ENCODE measurements at regions not wholly inside any gene's neighbourhood (a gene's known extent, or its start where the extent isn't known, plus 50 kb on each side); places are given as distances from the start of the nearest gene placed in this dataset.

- no peak for TF ChIP-seq CTCF (IDR thresholded peaks at IDR 0.05; ENCODE audit: borderline replicate concordance, extremely low read depth, insufficient read depth)
- Histone ChIP-seq H3K4me3 (ENCODE audit: low read length in 3 of 3) (no peak overlapping the region), H3K27me3 (ENCODE audit: control insufficient read depth, insufficient read depth, low read length) (no peaks in the 10 kb centered on the region), H3K36me3 (ENCODE audit: control insufficient read depth in 2 of 3, insufficient read depth in 3 of 3, low read length in 3 of 3) (no peaks in the 10 kb centered on the region), H3K4me1 (ENCODE audit: control insufficient read depth in 2 of 3, insufficient read depth in 2 of 3, low read depth in 1 of 3, low read length in 3 of 3) (no peaks in the 10 kb centered on the region), H3K9ac (ENCODE audit: low read length in 3 of 3) (no peak overlapping the region), H3K27ac (ENCODE audit: low read depth in 2 of 2, low read length in 2 of 2) (no peak overlapping the region), H3K9me3 (ENCODE audit: control insufficient read depth in 2 of 3, insufficient read depth in 1 of 3, low read length in 3 of 3) (no peaks in the 10 kb centered on the region)
- intact Hi-C loops (cut with DNase I): no loop called here
- FAIRE-seq (no peak), DNase-seq (no peak)
These were observed 237.5 kb upstream of the GBE1 start for GRCh38 chr3:81998907-81999306.

- Histone ChIP-seq H3K27ac (ENCODE audit: low read depth in 2 of 2, low read length in 2 of 2) (no peak overlapping the region), H3K4me1 (ENCODE audit: control insufficient read depth in 2 of 3, insufficient read depth in 2 of 3, low read depth in 1 of 3, low read length in 3 of 3) (no peaks in the 10 kb centered on the region), H3K36me3 (ENCODE audit: control insufficient read depth in 2 of 3, insufficient read depth in 3 of 3, low read length in 3 of 3) (no peaks in the 10 kb centered on the region), H3K27me3 (ENCODE audit: control insufficient read depth, insufficient read depth, low read length) (no peaks in the 10 kb centered on the region), H3K9me3 (ENCODE audit: control insufficient read depth in 2 of 3, insufficient read depth in 1 of 3, low read length in 3 of 3) (no peaks in the 10 kb centered on the region), H3K9ac (ENCODE audit: low read length in 3 of 3) (no peak overlapping the region), H3K4me3 (ENCODE audit: low read length in 3 of 3) (no peak overlapping the region)
- no peak for FAIRE-seq
- peak in 2 of 5 donors; percentile 11 to 29 for DNase-seq
- intact Hi-C loops (cut with DNase I): no loop called here
- no peak for TF ChIP-seq CTCF (IDR thresholded peaks at IDR 0.05; ENCODE audit: borderline replicate concordance, extremely low read depth, insufficient read depth)
These were observed 236.8 kb upstream of the GBE1 start for GRCh38 chr3:81998139-81998755.

GRCh38 chr3:81997390-81997789, 235.9 kb upstream of the GBE1 start:
- TF ChIP-seq CTCF (IDR thresholded peaks at IDR 0.05; ENCODE audit: borderline replicate concordance, extremely low read depth, insufficient read depth): no peak
- no peak overlapping the region for H3K27ac ChIP-seq (ENCODE audit: low read depth in 2 of 2, low read length in 2 of 2)
- no peaks in the 10 kb centered on the region for H3K9me3 ChIP-seq (ENCODE audit: control insufficient read depth in 2 of 3, insufficient read depth in 1 of 3, low read length in 3 of 3)
- H3K27me3 ChIP-seq (ENCODE audit: control insufficient read depth, insufficient read depth, low read length): no peaks in the 10 kb centered on the region
- no peaks in the 10 kb centered on the region for H3K4me1 ChIP-seq (ENCODE audit: control insufficient read depth in 2 of 3, insufficient read depth in 2 of 3, low read depth in 1 of 3, low read length in 3 of 3)
- H3K4me3 ChIP-seq (ENCODE audit: low read length in 3 of 3): no peak overlapping the region
- H3K36me3 ChIP-seq (ENCODE audit: control insufficient read depth in 2 of 3, insufficient read depth in 3 of 3, low read length in 3 of 3): no peaks in the 10 kb centered on the region
- DNase-seq (no peak), FAIRE-seq (no peak)
- intact Hi-C loops (cut with DNase I): no loop called here
- H3K9ac ChIP-seq (ENCODE audit: low read length in 3 of 3): no peak overlapping the region

- intact Hi-C loops (cut with DNase I): no loop called here
- no peak overlapping the region for H3K9ac ChIP-seq (ENCODE audit: low read length in 3 of 3)
- H3K9me3 ChIP-seq (ENCODE audit: control insufficient read depth in 2 of 3, insufficient read depth in 1 of 3, low read length in 3 of 3): no peaks in the 10 kb centered on the region
- H3K27me3 ChIP-seq (ENCODE audit: control insufficient read depth, insufficient read depth, low read length): no peaks in the 10 kb centered on the region
- peak; percentile 12 for TF ChIP-seq CTCF (IDR thresholded peaks at IDR 0.05; ENCODE audit: borderline replicate concordance, extremely low read depth, insufficient read depth)
- no peak overlapping the region for H3K27ac ChIP-seq (ENCODE audit: low read depth in 2 of 2, low read length in 2 of 2)
- FAIRE-seq (no peak), DNase-seq (no peak)
- no peak overlapping the region for H3K4me3 ChIP-seq (ENCODE audit: low read length in 3 of 3)
- H3K4me1 ChIP-seq (ENCODE audit: control insufficient read depth in 2 of 3, insufficient read depth in 2 of 3, low read depth in 1 of 3, low read length in 3 of 3): no peaks in the 10 kb centered on the region
- no peaks in the 10 kb centered on the region for H3K36me3 ChIP-seq (ENCODE audit: control insufficient read depth in 2 of 3, insufficient read depth in 3 of 3, low read length in 3 of 3)
These were observed 233.9 kb upstream of the GBE1 start for GRCh38 chr3:81995329-81995728.
